AG09309 (cell line): ENCODE measurements at regions not wholly inside any gene's neighbourhood (a gene's known extent, or its start where the extent isn't known, plus 50 kb on each side); places are given as distances from the start of the nearest gene placed in this dataset.

Experiments
- DNase-seq: peaks from one replicate; pipeline ENCODE4 v3.0.0-alpha.2; 2010; ENCODE audit warnings: low read depth
- H3K4me3 ChIP-seq: 2 replicates; pipeline ENCODE4 v1.5.1; 2011; ENCODE audit warnings: mild to moderate bottlenecking, low read depth, low read length, moderate library complexity; ENCODE audit not compliant: control insufficient read depth
- CTCF ChIP-seq: IDR thresholded peaks from 2 replicates; pipeline ENCODE4 v1.5.1; 2011; ENCODE audit warnings: mild to moderate bottlenecking, low read depth, low read length, inconsistent platforms; ENCODE audit not compliant: insufficient read depth, control insufficient read depth; ENCODE audit errors: missing control alignments

GRCh38 chr12:73445658-73446324 is 1091.8 kb upstream of the ATXN7L3B start:
- H3K4me3 ChIP-seq = no peak overlapping the region
- TF ChIP-seq CTCF = no peak
- DNase-seq = no peak

- no peak overlapping the region for H3K4me3 ChIP-seq
- TF ChIP-seq CTCF = no peak
- DNase-seq = no peak
These were observed 1084.8 kb upstream of the ATXN7L3B start for GRCh38 chr12:73452672-73453469.

- DNase-seq = no peak
These were observed 1077.4 kb upstream of the ATXN7L3B start for GRCh38 chr12:73460212-73460611.

GRCh38 chr12:73465106-73465505 is 1072.5 kb upstream of the ATXN7L3B start:
- TF ChIP-seq CTCF = no peak
- no peak for DNase-seq
- H3K4me3 ChIP-seq = no peak overlapping the region

More at GRCh38 chr12:73460212-73460611, 1077.4 kb upstream of the ATXN7L3B start:
- H3K4me3 ChIP-seq = no peak overlapping the region
- TF ChIP-seq CTCF = no peak

GRCh38 chr12:73486256-73486655 is 1051.4 kb upstream of the ATXN7L3B start:
- DNase-seq = no peak
- H3K4me3 ChIP-seq = no peak overlapping the region
- no peak for TF ChIP-seq CTCF

- no peak overlapping the region for H3K4me3 ChIP-seq
- no peak for TF ChIP-seq CTCF
- DNase-seq = no peak
These were observed 1031.0 kb upstream of the ATXN7L3B start for GRCh38 chr12:73506611-73507010.

GRCh38 chr12:73514672-73515071 is 1023.0 kb upstream of the ATXN7L3B start:
- TF ChIP-seq CTCF = no peak
- no peak overlapping the region for H3K4me3 ChIP-seq
- no peak for DNase-seq
